ENCODE measurements at regions not wholly inside any gene's neighbourhood (a gene's known extent, or its start where the extent isn't known, plus 50 kb on each side); places are given as distances from the start of the nearest gene placed in this dataset.
"Not testable (repeated sequence)": the region's sequence is repeated elsewhere in the genome, so short reads cannot be mapped to it uniquely, and the experiment has no call there.

DNA sequence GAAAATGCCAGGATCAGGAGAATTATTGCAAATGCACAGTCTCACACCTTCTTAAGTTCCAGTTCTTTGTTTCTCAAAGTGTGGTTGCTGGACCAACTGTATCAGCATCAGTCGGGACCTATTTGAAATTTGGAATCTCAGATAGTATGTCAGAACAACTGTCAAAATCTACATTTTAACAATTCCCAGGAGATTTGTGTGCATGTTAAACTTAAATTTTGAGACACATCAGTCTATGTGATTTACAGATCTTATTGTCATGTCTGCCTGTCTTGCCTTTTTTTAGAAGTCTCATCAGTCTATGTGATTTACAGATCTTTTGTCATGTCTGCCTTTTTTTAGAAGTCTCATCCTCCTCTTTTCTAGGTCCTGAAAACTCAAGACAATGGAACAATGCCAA, 243.6 kb upstream of the MEIS1 start:
- DNase-seq, result no peak
- no peaks in the 10 kb centered on the region for H3K9me3 Mint-ChIP-seq (ENCODE audit: unreplicated experiment)
- H3K27ac Mint-ChIP-seq (ENCODE audit: unreplicated experiment), result no peak overlapping the region
- no peak overlapping the region for H3K4me3 Mint-ChIP-seq (ENCODE audit: unreplicated experiment)
- no peaks in the 10 kb centered on the region for H3K4me1 Mint-ChIP-seq (ENCODE audit: low read depth, unreplicated experiment)
- H3K27me3 Mint-ChIP-seq (ENCODE audit: unreplicated experiment), result no peaks in the 10 kb centered on the region
- TF ChIP-seq, protein P1, sequence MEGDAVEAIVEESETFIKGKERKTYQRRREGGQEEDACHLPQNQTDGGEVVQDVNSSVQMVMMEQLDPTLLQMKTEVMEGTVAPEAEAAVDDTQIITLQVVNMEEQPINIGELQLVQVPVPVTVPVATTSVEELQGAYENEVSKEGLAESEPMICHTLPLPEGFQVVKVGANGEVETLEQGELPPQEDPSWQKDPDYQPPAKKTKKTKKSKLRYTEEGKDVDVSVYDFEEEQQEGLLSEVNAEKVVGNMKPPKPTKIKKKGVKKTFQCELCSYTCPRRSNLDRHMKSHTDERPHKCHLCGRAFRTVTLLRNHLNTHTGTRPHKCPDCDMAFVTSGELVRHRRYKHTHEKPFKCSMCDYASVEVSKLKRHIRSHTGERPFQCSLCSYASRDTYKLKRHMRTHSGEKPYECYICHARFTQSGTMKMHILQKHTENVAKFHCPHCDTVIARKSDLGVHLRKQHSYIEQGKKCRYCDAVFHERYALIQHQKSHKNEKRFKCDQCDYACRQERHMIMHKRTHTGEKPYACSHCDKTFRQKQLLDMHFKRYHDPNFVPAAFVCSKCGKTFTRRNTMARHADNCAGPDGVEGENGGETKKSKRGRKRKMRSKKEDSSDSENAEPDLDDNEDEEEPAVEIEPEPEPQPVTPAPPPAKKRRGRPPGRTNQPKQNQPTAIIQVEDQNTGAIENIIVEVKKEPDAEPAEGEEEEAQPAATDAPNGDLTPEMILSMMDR (IDR thresholded peaks at IDR 0.05; ENCODE audit: partially characterized antibody, unreplicated experiment), result no peak
- H3K36me3 Mint-ChIP-seq (ENCODE audit: unreplicated experiment), result no peaks in the 10 kb centered on the region

DNA sequence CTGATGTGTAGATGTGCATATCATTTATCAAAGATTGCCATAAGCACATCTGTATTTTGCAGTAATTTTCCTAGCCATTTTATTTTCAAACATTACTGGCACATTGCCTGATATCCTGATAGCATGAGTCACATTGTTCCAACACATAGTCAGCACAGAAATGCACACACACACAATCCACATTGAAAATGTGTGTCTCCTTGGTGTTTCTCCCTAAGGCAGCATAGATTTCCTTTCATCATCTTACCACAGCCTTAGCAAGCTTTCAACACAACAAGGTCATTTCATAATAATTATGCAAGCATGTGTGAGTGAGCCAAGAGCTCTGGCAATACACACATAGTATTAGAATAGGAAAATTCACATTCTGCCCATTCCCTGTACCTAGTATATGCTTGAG, 245.4 kb upstream of the MEIS1 start:
- Mint-ChIP-seq H3K27me3 (ENCODE audit: unreplicated experiment) (no peaks in the 10 kb centered on the region), H3K4me3 (ENCODE audit: unreplicated experiment) (no peak overlapping the region), H3K4me1 (ENCODE audit: low read depth, unreplicated experiment) (no peaks in the 10 kb centered on the region), H3K27ac (ENCODE audit: unreplicated experiment) (no peak overlapping the region), H3K9me3 (ENCODE audit: unreplicated experiment) (no peaks in the 10 kb centered on the region), H3K36me3 (ENCODE audit: unreplicated experiment) (no peaks in the 10 kb centered on the region)
- no peak for DNase-seq
- TF ChIP-seq, protein P1 (IDR thresholded peaks at IDR 0.05; ENCODE audit: partially characterized antibody, unreplicated experiment), result no peak

DNA sequence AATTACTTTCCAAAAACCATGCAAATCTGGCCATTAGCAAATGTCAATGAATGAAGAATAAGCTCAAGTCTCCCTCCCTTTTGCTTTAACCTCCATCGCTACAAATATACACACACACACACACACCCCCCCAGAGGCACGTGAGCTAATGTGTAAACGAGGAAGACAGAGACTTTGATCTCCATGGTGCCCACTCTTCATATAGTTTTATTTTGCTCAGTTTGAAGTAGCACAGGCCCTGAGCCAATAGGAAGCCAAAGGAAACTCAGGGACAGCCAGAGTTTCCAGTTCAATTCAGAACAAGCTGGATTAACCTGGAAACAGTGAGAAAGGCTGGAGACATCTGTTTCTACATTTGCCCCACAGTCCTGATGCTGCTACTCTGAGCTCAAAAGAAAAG, 248.4 kb upstream of the MEIS1 start:
- Mint-ChIP-seq H3K9me3 (ENCODE audit: unreplicated experiment) (no peaks in the 10 kb centered on the region), H3K36me3 (ENCODE audit: unreplicated experiment) (no peaks in the 10 kb centered on the region), H3K27ac (ENCODE audit: unreplicated experiment) (no peak overlapping the region), H3K27me3 (ENCODE audit: unreplicated experiment) (no peaks in the 10 kb centered on the region), H3K4me3 (ENCODE audit: unreplicated experiment) (no peak overlapping the region), H3K4me1 (ENCODE audit: low read depth, unreplicated experiment) (no peaks in the 10 kb centered on the region)
- DNase-seq, result no peak
- TF ChIP-seq, protein P1 (IDR thresholded peaks at IDR 0.05; ENCODE audit: partially characterized antibody, unreplicated experiment), result no peak

DNA sequence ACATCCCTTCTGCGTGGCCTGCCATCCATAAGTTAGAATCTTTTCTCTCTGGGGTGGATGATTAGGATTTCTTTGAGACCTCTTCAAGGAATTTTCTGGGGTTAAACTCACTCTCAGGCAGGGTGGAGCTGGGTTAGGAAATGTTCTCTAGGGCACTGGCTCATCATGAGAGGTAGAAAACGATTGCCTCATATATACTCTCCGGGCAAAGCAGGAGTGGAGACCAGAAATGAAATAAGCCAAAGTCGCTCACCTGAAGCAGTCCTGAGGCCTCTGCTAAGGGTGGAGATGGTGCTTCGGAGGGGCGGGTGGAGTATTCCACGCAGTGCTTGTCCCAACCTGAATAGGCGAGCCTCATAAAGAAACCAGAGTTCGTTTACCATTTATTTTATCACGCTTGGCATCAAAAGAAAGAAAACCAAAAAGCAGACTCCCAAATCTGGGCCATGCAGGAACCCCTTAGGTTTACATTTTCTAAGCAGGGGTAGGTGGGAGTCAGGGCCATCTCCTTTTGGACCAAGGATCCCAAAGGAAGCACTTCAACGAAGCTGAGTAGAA, 249.3 kb upstream of the MEIS1 start:
- no peak for DNase-seq
- H3K27me3 Mint-ChIP-seq (ENCODE audit: unreplicated experiment), result no peaks in the 10 kb centered on the region
- H3K4me3 Mint-ChIP-seq (ENCODE audit: unreplicated experiment), result no peak overlapping the region
- TF ChIP-seq, protein P1 (IDR thresholded peaks at IDR 0.05; ENCODE audit: partially characterized antibody, unreplicated experiment), result no peak
- no peaks in the 10 kb centered on the region for H3K36me3 Mint-ChIP-seq (ENCODE audit: unreplicated experiment)
- H3K9me3 Mint-ChIP-seq (ENCODE audit: unreplicated experiment), result no peaks in the 10 kb centered on the region
- no peaks in the 10 kb centered on the region for H3K4me1 Mint-ChIP-seq (ENCODE audit: low read depth, unreplicated experiment)
- H3K27ac Mint-ChIP-seq (ENCODE audit: unreplicated experiment), result no peak overlapping the region

DNA sequence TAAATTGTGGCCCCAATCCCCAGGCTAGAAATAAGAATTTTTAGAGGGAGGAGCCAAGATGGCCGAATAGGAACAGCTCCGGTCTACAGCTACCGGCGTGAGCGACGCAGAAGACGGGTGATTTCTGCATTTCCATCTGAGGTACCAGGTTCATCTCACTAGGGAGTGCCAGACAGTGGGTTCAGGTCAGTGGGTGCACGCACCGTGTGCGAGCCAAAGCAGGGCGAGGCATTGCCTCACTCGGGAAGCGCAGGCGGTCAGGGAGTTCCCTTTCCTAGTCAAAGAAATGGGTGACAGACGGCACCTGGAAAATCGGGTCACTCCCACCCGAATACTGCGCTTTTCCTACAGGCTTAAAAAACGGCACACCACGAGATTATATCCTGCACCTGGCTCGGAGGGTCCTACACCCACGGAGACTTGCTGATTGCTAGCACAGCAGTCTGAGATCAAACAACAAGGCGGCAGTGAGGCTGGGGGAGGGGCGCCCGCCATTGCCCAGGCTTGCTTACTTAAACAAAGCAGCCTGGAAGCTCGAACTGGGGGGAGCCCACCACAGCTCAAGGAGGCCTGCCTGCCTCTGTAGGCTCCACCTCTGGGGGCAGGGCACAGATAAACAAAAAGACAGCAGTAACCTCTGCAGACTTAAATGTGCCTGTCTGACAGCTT, 257.7 kb upstream of the MEIS1 start:
- not testable (repeated sequence) for H3K4me3 Mint-ChIP-seq (ENCODE audit: unreplicated experiment); H3K4me1 Mint-ChIP-seq (ENCODE audit: low read depth, unreplicated experiment); H3K27ac Mint-ChIP-seq (ENCODE audit: unreplicated experiment); H3K27me3 Mint-ChIP-seq (ENCODE audit: unreplicated experiment); DNase-seq; H3K36me3 Mint-ChIP-seq (ENCODE audit: unreplicated experiment); H3K9me3 Mint-ChIP-seq (ENCODE audit: unreplicated experiment)

Data from glutamatergic neuron (in vitro differentiated cells).